Type B pancreatic cell (in vitro differentiated cells): ENCODE measurements at regions not wholly inside any gene's neighbourhood (a gene's known extent, or its start where the extent isn't known, plus 50 kb on each side); places are given as distances from the start of the nearest gene placed in this dataset.

Experiments
- DNase-seq: peaks from one replicate; pipeline ENCODE4 v3.0.0; 2021; ENCODE audit warnings: mixed read lengths; ENCODE audit not compliant: unreplicated experiment; ENCODE audit errors: extremely low spot score
- H3K27ac Mint-ChIP-seq: 2 replicates; pipeline ENCODE4 v1.8.0; 2021; ENCODE audit warnings: mild to moderate bottlenecking, mixed read lengths
- H3K27me3 Mint-ChIP-seq: 2 replicates; pipeline ENCODE4 v1.8.0; 2021; ENCODE audit warnings: mixed read lengths
- H3K36me3 Mint-ChIP-seq: 2 replicates; pipeline ENCODE4 v1.8.0; 2021; ENCODE audit warnings: mixed read lengths
- H3K4me1 Mint-ChIP-seq: one replicate; pipeline ENCODE4 v1.8.0; 2021; ENCODE audit warnings: mixed read lengths; ENCODE audit not compliant: unreplicated experiment
- H3K4me3 Mint-ChIP-seq: 2 replicates; pipeline ENCODE4 v1.8.0; 2021; ENCODE audit warnings: mild to moderate bottlenecking, mixed read lengths
- H3K9me3 Mint-ChIP-seq: 2 replicates; pipeline ENCODE4 v1.8.0; 2021; ENCODE audit warnings: mixed read lengths
- CTCF ChIP-seq: fragments of 200-600 bp; sonication (generic); conservative IDR thresholded peaks from 2 replicates; pipeline ENCODE4 v1.5.0; 2021; ENCODE audit warnings: antibody characterized with exemption, mild to moderate bottlenecking

DNA sequence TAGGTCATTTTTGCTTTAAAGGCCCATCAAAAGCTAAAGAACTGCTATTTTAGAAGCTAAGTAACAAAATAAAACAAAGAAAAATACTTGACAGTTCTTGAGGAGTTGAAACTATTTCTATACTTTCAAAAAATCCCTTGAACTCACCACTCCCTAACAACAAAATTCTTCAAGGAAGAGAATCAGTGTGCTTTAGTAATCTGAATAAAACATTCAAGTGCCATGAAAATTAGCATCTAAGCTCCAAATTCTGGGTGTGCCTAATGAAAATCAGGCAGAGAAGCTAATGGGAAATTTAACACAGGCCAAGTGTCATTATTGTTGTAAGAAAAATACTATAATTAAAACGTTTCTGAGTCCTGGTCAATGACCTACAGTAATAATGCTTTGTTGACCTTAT lies 456.3 kb downstream of the ZEB2 start:
- DNase-seq: no peak
- no peak overlapping the region for H3K27ac Mint-ChIP-seq
- H3K9me3 Mint-ChIP-seq: no peaks in the 10 kb centered on the region
- H3K4me1 Mint-ChIP-seq: no peaks in the 10 kb centered on the region
- no peak for TF ChIP-seq CTCF
- peaks cover 3% of the 10 kb centered on the region for H3K36me3 Mint-ChIP-seq
- no peak overlapping the region for H3K4me3 Mint-ChIP-seq
- H3K27me3 Mint-ChIP-seq: no peaks in the 10 kb centered on the region

GRCh38 chr2:144054911-144055310 lies 465.0 kb downstream of the ZEB2 start:
- Mint-ChIP-seq H3K27me3 (no peaks in the 10 kb centered on the region), H3K9me3 (no peaks in the 10 kb centered on the region), H3K4me1 (no peaks in the 10 kb centered on the region), H3K27ac (no peak overlapping the region), H3K4me3 (no peak overlapping the region), H3K36me3 (peaks cover 3% of the 10 kb centered on the region)
- TF ChIP-seq CTCF: no peak
- no peak for DNase-seq

DNA sequence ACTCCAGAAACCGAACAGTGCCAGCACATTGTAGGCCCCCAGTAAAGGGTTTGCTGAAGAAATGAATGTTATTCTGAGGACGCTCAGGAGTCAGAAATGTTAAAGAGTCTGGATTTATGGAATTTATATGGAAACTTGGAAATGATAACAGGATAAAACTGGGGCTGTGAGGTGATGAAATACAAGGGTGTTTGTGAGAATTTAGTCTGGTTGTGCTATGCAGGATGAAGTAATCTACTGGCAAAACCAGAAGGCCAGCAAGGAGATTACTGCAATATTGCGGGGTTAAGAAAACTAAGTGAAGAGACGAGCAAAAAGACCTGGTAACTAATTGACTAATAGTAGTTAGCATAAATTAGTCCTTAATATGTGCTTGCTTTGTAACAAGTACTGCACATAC lies 467.8 kb downstream of the ZEB2 start:
- Mint-ChIP-seq H3K27me3 (no peaks in the 10 kb centered on the region), H3K9me3 (no peaks in the 10 kb centered on the region), H3K27ac (no peak overlapping the region), H3K4me1 (no peaks in the 10 kb centered on the region), H3K36me3 (no peaks in the 10 kb centered on the region), H3K4me3 (no peak overlapping the region)
- no peak for DNase-seq
- TF ChIP-seq CTCF: no peak

DNA sequence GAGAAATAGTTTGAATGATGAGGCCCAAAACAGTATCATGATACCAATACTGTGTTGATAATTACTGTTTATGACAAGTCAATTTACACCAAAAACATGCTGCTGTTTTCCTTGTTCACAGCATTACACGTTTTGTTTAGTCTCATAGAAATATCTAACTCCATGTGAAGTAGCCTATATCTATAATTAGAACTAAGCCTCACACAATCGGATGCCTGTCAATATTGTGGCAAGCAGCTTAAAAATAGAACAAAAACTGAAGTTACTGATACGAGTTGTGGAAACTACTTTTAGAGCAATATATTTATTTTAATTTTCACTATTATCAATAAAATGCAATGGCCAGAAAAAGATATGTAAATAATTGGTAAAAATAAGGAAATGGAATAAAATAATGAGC lies 470.8 kb downstream of the ZEB2 start:
- DNase-seq: no peak
- no peaks in the 10 kb centered on the region for H3K27me3 Mint-ChIP-seq
- no peaks in the 10 kb centered on the region for H3K36me3 Mint-ChIP-seq
- H3K27ac Mint-ChIP-seq: no peak overlapping the region
- TF ChIP-seq CTCF: no peak
- H3K9me3 Mint-ChIP-seq: no peaks in the 10 kb centered on the region
- H3K4me3 Mint-ChIP-seq: no peak overlapping the region
- H3K4me1 Mint-ChIP-seq: no peaks in the 10 kb centered on the region

DNA sequence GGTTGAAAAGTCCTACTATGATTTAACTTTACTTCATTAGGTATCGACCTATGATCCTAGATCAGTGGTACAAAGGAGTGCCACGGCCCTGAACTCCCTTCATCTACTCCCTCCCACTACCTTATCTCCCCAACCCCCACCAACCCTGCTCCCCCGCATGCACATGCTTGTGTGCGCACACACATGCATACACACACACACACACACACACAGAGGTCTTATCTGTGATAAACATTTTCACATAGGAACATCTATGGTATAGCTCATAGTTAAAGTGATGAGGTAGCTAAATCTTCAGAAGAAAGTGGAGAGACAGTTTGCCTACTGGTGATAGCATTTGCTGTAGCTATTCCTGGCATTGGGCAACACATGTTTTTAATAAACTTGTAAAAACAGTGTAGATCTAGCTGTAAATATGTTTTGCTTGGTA lies 471.3 kb downstream of the ZEB2 start:
- Mint-ChIP-seq H3K27ac (no peak overlapping the region), H3K9me3 (no peaks in the 10 kb centered on the region), H3K36me3 (no peaks in the 10 kb centered on the region), H3K4me1 (no peaks in the 10 kb centered on the region), H3K4me3 (no peak overlapping the region), H3K27me3 (no peaks in the 10 kb centered on the region)
- no peak for DNase-seq
- TF ChIP-seq CTCF: no peak

GRCh38 chr2:144042751-144043150 lies 477.2 kb downstream of the ZEB2 start:
- Mint-ChIP-seq H3K4me3 (no peak overlapping the region), H3K27me3 (peaks cover 3% of the 10 kb centered on the region), H3K9me3 (no peaks in the 10 kb centered on the region), H3K27ac (no peak overlapping the region), H3K36me3 (peaks cover 4% of the 10 kb centered on the region), H3K4me1 (no peaks in the 10 kb centered on the region)
- no peak for TF ChIP-seq CTCF
- DNase-seq: no peak
